Activated CD4-positive, alpha-beta T cell treated with anti-CD3 and anti-CD28 coated beads, Interleukin-2, amount 50 U/mL, for 1 hour (primary cell): ENCODE measurements at regions not wholly inside any gene's neighbourhood (a gene's known extent, or its start where the extent isn't known, plus 50 kb on each side); places are given as distances from the start of the nearest gene placed in this dataset.
A peak's percentile ranks its signal among the peaks of the same experiment; 100 is the strongest.
"Not testable (repeated sequence)": the region's sequence is repeated elsewhere in the genome, so short reads cannot be mapped to it uniquely, and the experiment has no call there.

ENCODE experiments used
- DNase-seq: peaks from one replicate; pipeline ENCODE4 v3.0.0-alpha.2; 2020

DNA sequence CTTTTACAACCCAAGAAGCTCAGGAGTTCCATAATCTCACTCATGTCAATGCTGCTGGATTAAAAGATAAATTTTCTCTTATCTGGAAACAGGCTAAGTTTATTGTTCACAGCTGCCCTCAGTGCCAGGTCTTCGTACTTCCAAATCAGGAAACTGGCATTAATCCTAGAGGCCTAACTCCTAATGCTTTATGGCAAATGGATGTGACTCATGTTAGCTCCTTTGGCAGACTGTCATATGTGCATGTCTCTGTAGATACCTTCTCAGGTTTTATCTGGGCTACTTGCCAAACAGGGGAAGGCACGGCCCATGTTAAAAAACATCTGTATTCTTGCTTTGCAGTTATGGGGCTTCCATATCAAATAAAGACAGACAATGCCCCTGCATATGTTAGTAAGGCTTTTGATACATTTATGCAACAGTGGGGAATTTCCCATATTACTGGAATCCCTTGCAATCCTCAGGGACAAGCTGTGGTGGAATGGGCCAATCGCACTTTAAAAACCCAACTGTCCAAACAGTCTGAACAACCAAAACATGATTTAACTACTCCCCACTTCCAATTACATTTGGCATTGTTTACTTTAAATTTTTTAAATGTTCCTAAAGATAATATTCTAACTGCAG lies 570.8 kb upstream of the PTGER4 start:
- DNase-seq: not testable (repeated sequence)

DNA sequence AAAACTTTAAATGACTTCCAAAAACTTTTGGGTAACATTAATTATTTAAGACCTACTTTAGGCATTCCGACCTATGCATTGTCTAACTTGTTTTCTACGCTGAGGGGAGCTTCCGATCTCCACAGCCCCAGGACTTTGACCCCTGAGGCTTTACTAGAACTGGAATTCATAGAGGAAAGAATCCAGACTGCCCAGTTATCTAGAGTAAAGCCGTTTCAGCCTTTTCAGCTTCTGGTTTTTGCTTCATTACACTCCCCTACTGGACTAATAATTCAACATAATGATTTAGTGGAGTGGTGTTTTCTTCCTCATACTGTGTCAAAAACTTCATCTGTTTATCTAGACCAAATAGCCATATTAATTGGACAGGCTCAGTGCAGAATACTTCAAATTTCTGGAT lies 571.9 kb upstream of the PTGER4 start:
- not testable (repeated sequence) for DNase-seq

DNA sequence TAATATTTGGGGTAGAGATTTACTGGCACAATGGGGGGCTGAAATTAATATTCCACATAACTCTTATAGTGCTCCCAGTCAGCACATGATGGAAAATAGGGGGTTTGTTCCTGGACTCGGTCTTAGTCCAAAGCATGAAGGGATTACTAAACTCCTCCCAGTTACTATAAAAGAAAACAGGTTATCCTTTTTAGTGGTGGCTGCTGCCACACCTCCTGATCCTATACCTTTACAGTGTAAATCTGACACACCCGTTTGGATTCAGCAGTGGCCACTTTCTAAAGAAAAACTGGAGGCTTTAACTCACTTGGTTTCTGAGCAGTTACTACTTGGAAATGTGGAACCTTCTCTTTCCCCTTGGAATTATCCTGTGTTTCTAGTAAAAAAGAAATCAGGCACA lies 572.9 kb upstream of the PTGER4 start:
- no peak for DNase-seq

GRCh38 chr5:40098313-40098712 lies 581.4 kb upstream of the PTGER4 start:
- DNase-seq: no peak

DNA sequence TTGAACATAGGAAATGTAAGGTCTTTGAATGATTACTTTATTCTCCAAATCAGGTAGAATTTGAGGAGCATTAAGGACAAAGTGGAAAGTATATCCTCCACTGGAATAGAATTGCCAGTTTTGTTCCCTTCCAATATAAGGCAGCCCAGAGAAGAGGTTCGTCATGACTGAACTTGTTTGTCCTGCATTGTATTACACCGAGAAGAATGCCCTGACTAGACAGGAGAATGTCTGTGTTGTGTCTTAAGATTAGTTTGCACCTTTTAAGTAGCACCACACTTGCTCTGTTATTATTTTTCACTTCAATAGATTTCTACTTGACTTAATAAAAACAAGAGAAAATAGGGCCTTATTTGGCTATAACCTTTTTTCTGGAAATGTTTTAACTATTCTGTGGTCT lies 586.2 kb upstream of the PTGER4 start:
- DNase-seq: no peak

GRCh38 chr5:40089269-40089668 lies 590.4 kb upstream of the PTGER4 start:
- no peak for DNase-seq

- no peak for DNase-seq
Measured at GRCh38 chr5:40084614-40085013, 595.1 kb upstream of the PTGER4 start.

DNA sequence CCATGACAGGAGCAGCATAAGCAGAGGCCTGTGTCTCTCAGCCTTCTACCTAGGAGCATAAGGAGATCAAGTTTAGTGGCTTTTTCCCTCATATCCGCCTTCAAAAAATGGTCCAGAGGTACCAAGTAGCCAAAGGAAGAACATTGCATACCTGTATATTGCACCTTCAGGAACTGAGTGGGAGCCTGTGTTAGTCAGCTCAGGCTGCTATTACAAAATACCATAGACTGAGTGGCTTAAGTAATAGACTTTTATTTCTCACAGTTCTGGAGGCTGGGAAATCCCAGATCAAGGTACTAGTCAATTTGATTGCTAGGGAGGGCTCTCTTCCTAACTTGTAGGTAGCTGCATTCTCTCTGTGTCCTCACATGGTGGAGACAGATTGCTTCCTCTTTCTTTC lies 597.4 kb upstream of the PTGER4 start:
- no peak for DNase-seq

- DNase-seq: no peak
Measured at GRCh38 chr5:40080191-40080590, 599.5 kb upstream of the PTGER4 start.

DNA sequence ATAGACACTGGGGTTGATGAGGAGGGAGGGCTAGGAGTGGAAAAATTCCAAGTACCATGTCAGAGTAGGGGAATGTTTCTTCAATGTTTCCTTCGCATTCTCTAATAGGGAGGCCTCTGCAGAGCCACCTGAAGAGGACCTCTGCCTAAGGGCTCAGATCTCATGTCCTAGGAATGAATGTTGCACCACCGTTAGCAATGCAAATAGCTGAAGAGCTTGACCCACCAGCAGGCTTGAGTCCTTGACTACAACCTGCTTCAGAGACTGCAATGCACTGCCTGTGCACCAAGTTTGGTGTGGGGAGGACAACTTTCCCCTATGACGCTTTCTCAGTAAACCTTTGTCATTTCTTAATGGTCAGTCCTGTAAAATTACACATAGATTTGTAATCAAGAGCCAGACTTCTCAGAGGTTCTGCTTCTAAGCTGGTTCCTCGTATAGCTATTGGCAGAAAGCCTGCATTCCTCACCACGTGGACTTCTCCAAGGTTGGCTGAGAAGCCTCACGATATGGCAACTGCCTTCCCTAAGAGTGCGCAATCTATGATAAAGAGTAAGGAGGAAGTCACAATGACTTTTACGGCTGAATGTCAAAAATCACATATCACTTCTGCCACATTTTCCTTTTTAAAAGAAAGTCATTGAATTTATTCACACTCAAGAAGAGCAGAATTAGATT lies 600.7 kb upstream of the PTGER4 start:
- no peak for DNase-seq

DNA sequence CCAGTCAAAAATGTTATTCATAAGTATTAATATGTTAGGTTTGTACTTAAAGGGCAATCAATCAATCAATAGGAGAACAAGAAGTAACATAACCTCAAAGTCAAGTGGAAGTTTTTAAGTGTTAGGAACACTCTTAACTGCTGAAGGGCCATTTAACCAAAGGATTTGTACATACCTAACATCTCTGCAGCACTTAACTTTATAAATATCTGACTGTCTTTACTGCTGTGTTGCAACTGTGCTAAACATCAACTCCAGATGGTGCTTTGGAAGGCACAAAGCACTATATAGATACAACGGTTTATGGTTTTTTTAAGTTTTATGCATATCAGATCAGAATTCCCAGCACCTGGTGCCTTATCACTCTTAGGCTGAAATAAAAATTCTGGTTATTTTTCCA lies 604.9 kb upstream of the PTGER4 start:
- no peak for DNase-seq

DNA sequence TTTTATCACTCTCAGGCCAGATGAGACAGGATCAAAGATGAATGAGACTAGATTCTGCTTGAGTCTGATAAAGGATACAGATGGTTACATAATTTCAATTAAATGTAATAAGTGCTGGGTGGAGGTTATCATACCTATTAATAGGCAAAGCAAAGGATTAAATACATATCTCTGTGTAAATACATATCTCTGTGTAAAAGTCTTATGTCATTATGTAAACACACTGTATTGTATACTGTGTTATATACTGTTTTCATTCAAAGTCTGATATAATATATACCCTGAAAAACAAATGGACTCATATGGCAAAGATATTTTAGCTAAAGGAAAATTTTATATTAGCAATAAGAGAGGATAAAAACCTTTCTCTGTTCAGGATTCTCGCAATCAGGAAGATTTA lies 605.8 kb upstream of the PTGER4 start:
- DNase-seq: no peak

DNA sequence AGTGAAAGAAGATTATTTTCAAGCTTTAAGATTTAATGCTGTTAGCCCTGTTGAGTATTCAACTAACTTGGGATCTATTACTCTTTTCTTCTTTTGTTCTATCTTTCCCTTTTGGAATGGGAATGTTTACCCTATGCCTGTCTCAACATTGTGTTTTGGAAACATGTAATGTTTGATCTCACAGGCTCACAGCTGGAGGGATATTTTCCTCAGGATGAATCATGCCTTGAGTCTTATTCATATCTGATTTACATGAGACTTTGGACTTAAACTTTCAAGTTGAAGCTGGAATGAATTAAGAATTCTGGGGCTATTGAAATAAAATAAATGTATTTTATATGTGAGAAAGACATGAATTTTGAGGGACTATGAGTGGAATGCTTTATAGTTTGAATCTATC lies 607.8 kb upstream of the PTGER4 start:
- DNase-seq: no peak

- no peak for DNase-seq
Measured at GRCh38 chr5:40066616-40067015, 613.1 kb upstream of the PTGER4 start.

- DNase-seq: no peak
Measured at GRCh38 chr5:40052808-40053207, 626.9 kb upstream of the PTGER4 start.

GRCh38 chr5:40046792-40047191 lies 622.0 kb upstream of the DAB2 start:
- DNase-seq: no peak

- DNase-seq: no peak
Measured at GRCh38 chr5:40045429-40045828, 620.6 kb upstream of the DAB2 start.

DNA sequence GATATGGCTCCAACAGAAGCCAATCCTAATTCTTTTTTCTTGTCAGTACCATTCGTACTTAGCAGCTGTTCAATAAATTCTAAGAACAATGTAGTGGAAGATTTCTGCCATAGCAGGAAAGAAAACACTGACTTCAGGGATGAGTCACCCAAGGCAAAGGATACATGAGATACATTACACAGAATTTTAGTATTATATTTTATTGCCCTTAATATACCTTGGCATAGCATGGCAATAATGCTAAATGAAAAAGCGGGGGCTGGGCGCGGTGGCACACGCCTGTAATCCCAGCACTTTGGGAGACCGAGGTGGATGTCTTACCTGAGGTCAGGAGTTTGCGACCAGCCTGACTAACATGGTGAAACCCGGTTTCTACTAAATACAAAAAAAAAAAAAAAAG lies 619.1 kb upstream of the DAB2 start:
- no peak for DNase-seq

GRCh38 chr5:40041452-40041851 lies 616.7 kb upstream of the DAB2 start:
- DNase-seq: no peak

DNA sequence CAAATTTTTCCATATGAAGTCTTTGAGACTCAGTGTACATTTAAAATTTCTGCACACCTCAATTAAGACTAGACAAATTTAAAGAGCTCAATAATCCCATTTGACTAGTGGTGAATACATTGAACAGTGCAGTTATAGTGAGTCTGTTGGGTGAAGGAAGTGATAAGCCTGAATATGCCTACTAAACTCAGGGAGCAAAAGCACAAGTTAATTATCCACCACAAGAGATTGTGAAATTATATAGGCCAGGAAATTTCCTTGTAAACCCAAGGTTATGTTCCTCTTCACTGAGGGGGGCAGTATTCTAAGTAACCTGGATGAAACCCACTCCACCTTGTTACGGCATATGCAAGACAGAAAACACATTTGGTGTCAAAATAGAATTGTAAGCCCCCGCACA lies 612.9 kb upstream of the DAB2 start:
- no peak for DNase-seq

- DNase-seq: no peak
Measured at GRCh38 chr5:40034441-40034840, 609.7 kb upstream of the DAB2 start.

DNA sequence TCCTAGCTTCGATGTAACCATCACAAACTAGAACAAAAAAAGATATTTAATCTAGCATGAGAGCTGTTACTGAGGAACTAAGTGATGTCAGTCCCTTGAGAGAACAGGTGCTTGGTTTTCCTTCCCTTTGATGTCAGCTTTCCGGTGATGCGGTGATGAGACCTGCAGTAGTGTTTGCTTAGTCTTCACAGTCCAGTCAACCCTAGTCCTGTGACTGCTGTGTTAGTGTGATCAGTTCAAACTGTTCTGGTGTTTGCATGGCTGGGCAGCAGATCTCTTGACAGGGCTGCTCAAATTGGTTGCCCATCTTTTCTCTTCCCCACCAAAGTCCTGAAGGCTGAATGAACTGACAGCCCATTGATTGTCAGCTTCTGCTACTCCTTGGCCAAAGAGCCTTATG lies 608.6 kb upstream of the DAB2 start:
- peak; percentile 6 for DNase-seq

GRCh38 chr5:40033009-40033408 lies 608.2 kb upstream of the DAB2 start:
- no peak for DNase-seq

DNA sequence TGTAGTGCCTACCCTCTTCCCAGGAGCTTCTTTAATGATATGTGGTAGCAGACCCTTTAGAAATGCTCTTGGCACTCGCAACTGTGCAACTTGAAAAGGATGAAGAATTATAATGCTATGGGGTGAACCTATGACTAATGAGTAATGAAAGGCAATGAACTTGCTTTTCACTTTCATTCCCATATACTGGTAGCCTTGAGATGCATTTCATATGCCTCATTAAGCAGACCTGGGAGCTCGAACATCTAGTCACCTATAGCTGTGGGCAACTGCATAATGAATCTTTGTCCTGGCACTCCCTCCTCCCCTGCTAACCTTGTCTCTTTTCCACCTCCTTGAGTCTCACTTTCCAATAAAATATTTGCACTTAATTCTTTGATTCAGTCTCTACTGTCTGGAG lies 605.9 kb upstream of the DAB2 start:
- no peak for DNase-seq
